GM18519 (cell line): ENCODE measurements at regions not wholly inside any gene's neighbourhood (a gene's known extent, or its start where the extent isn't known, plus 50 kb on each side); places are given as distances from the start of the nearest gene placed in this dataset.
"Not testable (repeated sequence)": the region's sequence is repeated elsewhere in the genome, so short reads cannot be mapped to it uniquely, and the experiment has no call there.

ENCODE experiments used
- ATAC-seq: cut with Tn5 transposase; IDR thresholded peaks from one replicate; pipeline ENCODE4 v1.9.1; 2021; ENCODE audit warnings: mild to moderate bottlenecking, moderate library complexity; ENCODE audit not compliant: unreplicated experiment, low FRiP score

- no peak for ATAC-seq
These were observed 104.5 kb upstream of the ZEB2 start for GRCh38 chr2:144624451-144624850.

GRCh38 chr2:144622373-144622772 is 102.5 kb upstream of the ZEB2 start:
- not testable (repeated sequence) for ATAC-seq

DNA sequence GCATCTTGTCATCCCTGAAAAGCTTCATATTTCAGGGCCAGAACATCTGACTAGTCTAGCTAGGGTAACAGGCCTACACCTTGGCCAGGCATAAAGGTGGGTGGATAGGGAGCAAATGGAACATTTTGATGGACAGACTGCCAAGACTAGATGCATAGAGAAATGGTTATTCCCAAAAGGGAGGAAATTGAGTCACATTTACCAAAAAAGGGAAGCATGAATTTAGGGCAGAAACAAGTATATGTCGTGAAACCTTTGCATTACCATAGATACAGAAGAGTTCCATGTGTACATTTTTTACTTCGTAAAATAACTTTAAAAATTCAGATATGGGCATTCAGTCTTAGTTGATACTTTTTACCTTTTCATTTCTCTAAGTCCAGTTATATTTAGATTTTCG is 101.3 kb upstream of the ZEB2 start:
- no peak for ATAC-seq

GRCh38 chr2:144619760-144620159 is 99.8 kb upstream of the ZEB2 start:
- no peak for ATAC-seq

GRCh38 chr2:144617171-144617570 is 97.3 kb upstream of the ZEB2 start:
- not testable (repeated sequence) for ATAC-seq

DNA sequence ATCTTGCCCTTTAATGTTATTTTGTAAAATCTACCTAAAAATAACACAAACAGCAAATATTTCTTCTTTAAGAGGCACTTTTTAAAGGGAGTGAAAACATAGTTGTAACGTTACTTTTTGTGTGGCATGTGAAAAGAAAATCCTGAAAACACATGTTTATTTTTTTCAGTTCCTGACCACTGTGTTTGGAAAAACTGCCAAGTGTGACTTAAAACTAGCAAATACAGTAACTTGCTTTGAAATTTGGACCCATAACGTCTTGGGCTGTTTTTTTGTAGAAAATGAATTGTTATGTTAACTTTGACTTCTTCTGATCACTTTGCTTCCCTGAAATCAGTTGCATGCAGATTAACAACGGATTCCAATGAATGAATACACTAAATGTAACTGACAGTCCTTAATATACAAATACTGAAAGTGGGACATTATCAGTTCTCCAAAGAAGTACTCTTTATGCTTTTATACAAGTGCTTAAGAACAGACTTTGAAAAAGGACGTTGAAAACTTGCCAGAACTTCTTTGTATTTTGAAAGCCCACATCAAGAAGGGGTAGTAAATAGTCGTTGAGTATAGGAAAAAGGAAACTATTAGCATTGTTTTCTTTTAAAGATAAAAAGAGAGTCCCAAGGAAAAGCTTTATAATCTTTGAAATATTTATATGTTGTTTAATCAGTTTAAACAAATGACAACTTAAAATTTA is 96.1 kb upstream of the ZEB2 start:
- no peak for ATAC-seq

DNA sequence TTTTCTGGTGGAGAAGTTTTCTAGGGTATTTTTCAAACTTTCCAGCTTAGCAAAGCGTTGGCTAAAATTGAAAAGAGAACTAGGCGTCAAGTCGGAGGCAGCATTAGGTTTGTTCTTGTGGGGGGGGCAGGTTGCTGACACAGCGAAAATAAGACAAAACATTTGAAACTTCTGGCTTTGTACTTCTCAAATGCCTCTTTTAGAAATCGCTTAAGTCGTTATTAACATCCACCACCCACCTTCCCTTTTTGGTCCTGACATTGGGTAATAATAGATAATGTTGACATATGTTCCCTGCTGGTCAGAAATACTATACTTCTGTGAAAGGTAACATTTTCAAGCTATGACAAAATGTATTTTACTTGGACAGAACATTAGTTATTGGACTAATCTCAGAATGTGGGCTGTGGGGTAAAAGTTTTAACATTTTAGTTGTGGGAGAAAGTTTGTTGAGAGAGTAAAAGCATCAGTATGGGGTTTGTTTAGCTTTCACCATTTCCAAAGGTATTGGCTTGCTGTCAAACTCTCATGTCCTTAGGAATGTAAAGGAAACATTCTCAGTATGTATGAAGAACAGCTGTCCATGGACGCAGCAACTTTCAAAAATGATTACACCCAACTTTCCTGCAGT is 88.1 kb upstream of the ZEB2 start:
- no peak for ATAC-seq

GRCh38 chr2:144607099-144607498 is 87.2 kb upstream of the ZEB2 start:
- ATAC-seq = no peak

DNA sequence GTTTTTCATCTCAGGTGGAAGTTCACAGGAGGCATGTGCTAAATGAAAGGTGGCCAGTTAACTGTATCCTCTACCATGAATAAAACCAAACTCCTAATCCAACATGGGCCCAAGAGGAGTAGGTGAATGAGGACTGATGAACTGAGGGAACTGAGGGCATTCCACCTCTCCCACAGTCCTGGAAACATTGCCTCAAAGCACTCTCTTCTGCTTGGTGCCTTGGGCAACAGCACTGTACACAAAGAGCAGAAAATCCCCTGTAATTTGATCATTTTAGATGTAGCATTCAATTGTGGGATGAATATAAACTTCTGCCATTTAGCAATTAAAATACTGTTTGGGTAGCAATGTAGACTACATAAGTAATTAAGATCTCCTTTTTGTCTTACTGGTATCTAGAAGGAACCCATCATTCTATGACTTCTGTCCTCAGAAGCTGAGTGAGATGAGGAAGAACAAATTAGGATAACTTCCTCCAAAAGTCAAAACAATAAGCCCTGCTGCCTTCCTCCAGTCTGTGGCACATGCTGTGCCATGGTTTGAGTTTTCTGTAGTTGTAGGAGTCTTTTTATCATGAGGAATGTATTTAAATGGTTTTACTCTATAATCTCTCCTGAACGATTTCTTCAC is 86.7 kb upstream of the ZEB2 start:
- ATAC-seq = no peak

DNA sequence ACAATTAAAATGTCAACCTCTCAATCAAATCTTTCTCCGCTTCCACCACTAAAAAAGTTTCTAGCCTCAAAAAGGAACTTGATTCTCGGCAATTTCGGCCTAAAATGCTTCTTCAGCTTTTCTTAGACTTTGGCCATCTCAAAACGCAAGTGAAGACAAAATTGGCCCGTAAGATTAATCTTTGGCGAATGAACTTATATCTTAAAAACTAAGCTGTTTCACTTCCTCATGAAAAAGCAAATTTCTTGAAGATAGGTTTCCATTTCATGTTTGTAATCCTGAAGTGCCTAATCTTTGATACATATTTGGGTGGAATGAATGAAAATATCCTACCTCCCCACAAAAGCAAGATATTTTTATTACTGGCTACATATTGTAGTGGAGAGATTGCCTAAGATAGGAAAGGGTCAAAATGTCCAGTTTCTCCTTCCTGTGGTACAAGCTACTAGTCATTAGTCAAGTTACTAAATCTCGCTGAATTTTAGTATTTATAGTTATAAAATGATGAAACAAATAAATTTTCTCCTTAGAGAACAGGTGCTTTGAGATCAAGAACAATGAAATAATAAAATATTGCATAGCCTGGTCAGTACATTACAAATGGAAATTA is 85.4 kb upstream of the ZEB2 start:
- ATAC-seq = no peak

- ATAC-seq = no peak
These were observed 83.4 kb upstream of the ZEB2 start for GRCh38 chr2:144603334-144603733.

DNA sequence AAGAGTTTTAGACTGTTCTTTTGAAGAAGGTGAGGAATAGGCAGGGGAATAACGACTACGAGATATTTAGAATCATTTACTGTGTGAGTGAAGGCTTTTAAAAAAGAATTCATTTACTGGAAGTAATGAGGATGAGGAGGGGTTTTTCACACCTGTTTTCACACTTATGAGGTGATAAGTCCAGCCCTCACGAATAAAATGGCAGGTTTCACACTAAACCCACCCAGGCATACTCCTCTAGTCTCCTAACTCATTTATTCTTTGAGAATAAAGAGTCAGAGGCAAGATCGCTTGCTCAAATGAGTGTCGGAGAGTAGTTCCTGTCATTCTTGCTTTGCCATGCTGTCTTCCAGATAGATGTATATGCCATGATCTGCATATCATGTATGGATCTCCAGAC is 79.0 kb upstream of the ZEB2 start:
- no peak for ATAC-seq

DNA sequence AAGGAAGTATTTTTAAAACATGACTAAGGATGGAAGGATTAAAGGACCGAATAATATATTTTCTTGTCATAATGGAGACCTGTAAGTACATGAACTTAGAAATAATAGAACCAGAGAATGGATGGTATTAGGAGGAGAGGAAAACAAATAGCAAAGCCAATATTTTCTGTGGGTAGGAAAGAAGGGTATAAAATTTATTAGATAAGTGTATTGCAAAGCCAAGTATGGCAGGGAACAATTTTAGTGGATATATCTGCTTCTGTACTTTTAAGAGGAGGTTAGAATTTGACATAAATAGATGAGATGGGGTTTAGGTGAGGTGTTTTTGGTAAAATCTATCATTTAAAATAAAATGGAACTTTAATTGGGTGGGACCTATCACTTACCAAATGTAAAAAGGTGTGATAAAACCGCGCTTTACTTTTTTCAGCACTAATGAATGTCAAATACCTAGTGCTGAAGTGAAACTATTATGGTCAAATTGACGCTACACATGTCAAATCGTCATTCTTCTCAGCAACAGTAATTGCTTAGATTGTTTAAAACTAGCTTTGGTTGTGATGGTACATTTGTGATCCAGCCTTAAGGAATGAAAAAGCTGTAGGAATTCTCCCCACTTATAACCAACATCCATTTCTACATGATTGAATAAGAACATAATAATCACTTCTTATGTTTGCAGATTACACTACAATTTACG is 78.1 kb upstream of the ZEB2 start:
- no peak for ATAC-seq

- no peak for ATAC-seq
These were observed 77.5 kb upstream of the ZEB2 start for GRCh38 chr2:144597388-144597787.

GRCh38 chr2:144596073-144596871 is 76.4 kb upstream of the ZEB2 start:
- ATAC-seq = peak; percentile 94

DNA sequence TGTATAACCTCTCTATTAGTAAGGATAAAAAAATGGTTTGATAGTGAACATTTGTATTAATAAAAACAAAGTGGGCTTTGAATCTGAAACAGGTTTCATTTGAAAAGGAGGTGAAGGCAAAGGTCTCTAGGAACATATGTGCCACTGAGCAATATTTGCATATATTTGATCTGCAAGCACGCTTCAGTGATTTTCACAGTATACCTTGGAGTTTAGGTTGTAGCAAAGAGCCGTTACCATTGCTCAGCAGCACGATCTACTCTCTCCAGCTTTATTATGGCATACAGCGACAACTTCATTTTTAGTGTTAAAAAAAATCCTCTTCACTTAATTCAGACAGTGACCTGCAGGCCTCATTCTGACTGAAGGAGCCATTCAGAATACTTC is 75.8 kb upstream of the ZEB2 start:
- no peak for ATAC-seq

DNA sequence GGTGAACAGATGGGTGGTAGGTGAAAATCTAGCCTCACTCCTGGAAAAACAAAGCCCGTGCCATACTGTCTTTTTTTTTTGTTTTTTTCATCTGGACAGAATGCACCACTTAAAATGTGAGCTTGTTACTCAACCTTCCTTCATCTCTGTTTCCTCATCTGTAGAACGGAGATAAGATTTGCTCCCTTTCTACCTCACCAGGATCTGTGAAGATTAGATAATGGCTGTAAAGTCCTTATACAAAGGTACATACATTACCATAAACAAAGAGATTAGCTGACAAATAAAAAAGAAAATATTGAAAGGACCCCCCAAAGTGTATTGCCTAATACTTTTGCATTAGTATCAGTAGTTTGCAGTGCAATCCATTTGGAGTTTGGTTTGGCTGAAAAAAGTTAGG is 75.4 kb upstream of the ZEB2 start:
- ATAC-seq = no peak

DNA sequence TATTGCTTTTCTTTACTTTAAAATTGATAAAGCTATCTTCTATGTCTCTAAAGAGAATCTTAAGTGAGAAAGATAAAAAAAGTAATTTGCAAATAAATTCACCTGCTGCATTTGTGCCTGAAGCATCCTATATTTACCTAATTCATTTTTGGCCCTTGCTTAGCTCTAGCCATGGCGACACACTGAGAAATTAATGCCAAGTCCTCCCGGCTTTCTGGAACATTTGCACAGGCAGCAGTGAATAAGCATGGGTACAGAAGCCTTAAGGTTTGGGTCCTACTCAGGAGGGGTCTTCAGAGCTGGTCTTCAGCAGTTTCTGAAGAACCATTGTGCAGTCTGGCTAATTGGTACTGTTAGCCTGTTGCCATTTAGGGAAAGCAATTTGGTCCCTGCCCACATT is 73.9 kb upstream of the ZEB2 start:
- ATAC-seq = no peak

- no peak for ATAC-seq
These were observed 72.8 kb upstream of the ZEB2 start for GRCh38 chr2:144592500-144593256.
